ENCODE measurements at regions not wholly inside any gene's neighbourhood (a gene's known extent, or its start where the extent isn't known, plus 50 kb on each side); places are given as distances from the start of the nearest gene placed in this dataset.

GRCh38 chr2:18745431-18746272 lies 156.3 kb upstream of the NT5C1B start:
- no peak for TF ChIP-seq POLR2A (IDR thresholded peaks at IDR 0.05)
- no peak for TF ChIP-seq CTCF (IDR thresholded peaks at IDR 0.05)
- no peak for TF ChIP-seq POLR2AphosphoS5 (IDR thresholded peaks at IDR 0.05; ENCODE audit: insufficient read depth in 1 of 2, low read depth in 1 of 2)
- intact Hi-C loops (cut with DNase I): loop anchor here (10.0 kb wide), 1 partner anchor 1119 kb away; no protein-coding TSS in a partner anchor
- Histone ChIP-seq H3K4me1 (no peaks in the 10 kb centered on the region), H3K4me3 (no peak overlapping the region), H3K36me3 (no peaks in the 10 kb centered on the region), H3K9me3 (no peaks in the 10 kb centered on the region), H3K27me3 (no peaks in the 10 kb centered on the region), H3K27ac (no peak overlapping the region)
- DNase-seq (ENCODE audit: extremely low spot score in 2 of 2): no peak

GRCh38 chr2:18741895-18742732 lies 152.7 kb upstream of the NT5C1B start:
- Histone ChIP-seq H3K4me1 (no peaks in the 10 kb centered on the region), H3K27me3 (no peaks in the 10 kb centered on the region), H3K9me3 (no peaks in the 10 kb centered on the region), H3K36me3 (no peaks in the 10 kb centered on the region), H3K27ac (no peak overlapping the region), H3K4me3 (no peak overlapping the region)
- intact Hi-C loops (cut with DNase I): loop anchor here (10.0 kb wide), 1 partner anchor 1123 kb away; no protein-coding TSS in a partner anchor
- TF ChIP-seq POLR2A (IDR thresholded peaks at IDR 0.05): no peak
- DNase-seq (ENCODE audit: extremely low spot score in 2 of 2): no peak

GRCh38 chr2:18741191-18741590 lies 151.8 kb upstream of the NT5C1B start:
- H3K4me1 ChIP-seq: no peaks in the 10 kb centered on the region

GRCh38 chr2:18740474-18740881 lies 151.1 kb upstream of the NT5C1B start:
- no peak overlapping the region for H3K27ac ChIP-seq
- no peak for DNase-seq (ENCODE audit: extremely low spot score in 2 of 2)
- no peak overlapping the region for H3K4me3 ChIP-seq
- H3K36me3 ChIP-seq: no peaks in the 10 kb centered on the region
- TF ChIP-seq CTCF (IDR thresholded peaks at IDR 0.05): no peak
- no peak for TF ChIP-seq POLR2A (IDR thresholded peaks at IDR 0.05)
- TF ChIP-seq POLR2AphosphoS5 (IDR thresholded peaks at IDR 0.05; ENCODE audit: insufficient read depth in 1 of 2, low read depth in 1 of 2): no peak
- intact Hi-C loops (cut with DNase I): loop anchor here (10.0 kb wide), 1 partner anchor 1124 kb away; no protein-coding TSS in a partner anchor
- H3K27me3 ChIP-seq: no peaks in the 10 kb centered on the region
- H3K9me3 ChIP-seq: no peaks in the 10 kb centered on the region
- H3K4me1 ChIP-seq: no peaks in the 10 kb centered on the region

More at GRCh38 chr2:18741191-18741590, 151.8 kb upstream of the NT5C1B start:
- Histone ChIP-seq H3K27me3 (no peaks in the 10 kb centered on the region), H3K36me3 (no peaks in the 10 kb centered on the region), H3K9me3 (no peaks in the 10 kb centered on the region), H3K4me3 (no peak overlapping the region), H3K27ac (no peak overlapping the region)
- DNase-seq (ENCODE audit: extremely low spot score in 2 of 2): no peak
- TF ChIP-seq POLR2AphosphoS5 (IDR thresholded peaks at IDR 0.05; ENCODE audit: insufficient read depth in 1 of 2, low read depth in 1 of 2) (no peak), POLR2A (IDR thresholded peaks at IDR 0.05) (no peak), CTCF (IDR thresholded peaks at IDR 0.05) (no peak)
- intact Hi-C loops (cut with DNase I): loop anchor here (10.0 kb wide), 1 partner anchor 1124 kb away; no protein-coding TSS in a partner anchor

GRCh38 chr2:18731666-18732065 lies 142.3 kb upstream of the NT5C1B start:
- H3K27me3 ChIP-seq: no peaks in the 10 kb centered on the region
- intact Hi-C loops (cut with DNase I): no loop called here
- no peaks in the 10 kb centered on the region for H3K9me3 ChIP-seq
- TF ChIP-seq POLR2A (IDR thresholded peaks at IDR 0.05): no peak
- no peak for TF ChIP-seq POLR2AphosphoS5 (IDR thresholded peaks at IDR 0.05; ENCODE audit: insufficient read depth in 1 of 2, low read depth in 1 of 2)
- TF ChIP-seq CTCF (IDR thresholded peaks at IDR 0.05): no peak
- no peaks in the 10 kb centered on the region for H3K36me3 ChIP-seq
- H3K4me3 ChIP-seq: no peak overlapping the region
- H3K27ac ChIP-seq: no peak overlapping the region
- H3K4me1 ChIP-seq: no peaks in the 10 kb centered on the region
- DNase-seq (ENCODE audit: extremely low spot score in 2 of 2): no peak

Measured in vagina (tissue), 2 donors.